ENCODE measurements at regions not wholly inside any gene's neighbourhood (a gene's known extent, or its start where the extent isn't known, plus 50 kb on each side); places are given as distances from the start of the nearest gene placed in this dataset.

GRCh38 chr3:14598143-14598569, 53.4 kb upstream of the CCDC174 start (continued):
- TF ChIP-seq, protein P1, sequence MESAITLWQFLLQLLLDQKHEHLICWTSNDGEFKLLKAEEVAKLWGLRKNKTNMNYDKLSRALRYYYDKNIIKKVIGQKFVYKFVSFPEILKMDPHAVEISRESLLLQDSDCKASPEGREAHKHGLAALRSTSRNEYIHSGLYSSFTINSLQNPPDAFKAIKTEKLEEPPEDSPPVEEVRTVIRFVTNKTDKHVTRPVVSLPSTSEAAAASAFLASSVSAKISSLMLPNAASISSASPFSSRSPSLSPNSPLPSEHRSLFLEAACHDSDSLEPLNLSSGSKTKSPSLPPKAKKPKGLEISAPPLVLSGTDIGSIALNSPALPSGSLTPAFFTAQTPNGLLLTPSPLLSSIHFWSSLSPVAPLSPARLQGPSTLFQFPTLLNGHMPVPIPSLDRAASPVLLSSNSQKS (CRISPR knock-in tag; IDR thresholded peaks at IDR 0.05): no peak
- TF ChIP-seq EP300 (IDR thresholded peaks at IDR 0.05; ENCODE audit: low read length) (no peak), RUNX1 (IDR thresholded peaks at IDR 0.05; ENCODE audit: low read depth) (no peak), STAT5A (IDR thresholded peaks at IDR 0.05; ENCODE audit: borderline replicate concordance, low read length) (no peak), PCBP2 (IDR thresholded peaks at IDR 0.05; ENCODE audit: low read depth, low read length, poor library complexity, severe bottlenecking) (no peak), RAD51 (IDR thresholded peaks at IDR 0.05; ENCODE audit: borderline replicate concordance, low read depth) (no peak), THRA (IDR thresholded peaks at IDR 0.05) (no peak), RNF2 (IDR thresholded peaks at IDR 0.05) (no peak), SMARCB1 (IDR thresholded peaks at IDR 0.05; ENCODE audit: insufficient read length, low read depth) (no peak), PRDM10 (IDR thresholded peaks at IDR 0.05; ENCODE audit: partially characterized antibody) (no peak), CHCHD3 (CRISPR knock-in tag; IDR thresholded peaks at IDR 0.05) (no peak), NR0B1 (IDR thresholded peaks at IDR 0.05; ENCODE audit: partially characterized antibody) (no peak), ZNF583 (CRISPR knock-in tag; IDR thresholded peaks at IDR 0.05) (no peak), KDM2B (CRISPR knock-in tag; IDR thresholded peaks at IDR 0.05) (no peak), ZNF133 (CRISPR knock-in tag; IDR thresholded peaks at IDR 0.05) (no peak), FOXO4 (CRISPR knock-in tag; IDR thresholded peaks at IDR 0.05) (no peak), NFIX (CRISPR knock-in tag; IDR thresholded peaks at IDR 0.05; ENCODE audit: low read depth) (no peak), ZNF253 (CRISPR knock-in tag; conservative IDR thresholded peaks at IDR 0.05) (no peak), SMARCA5 (IDR thresholded peaks at IDR 0.05) (no peak)
- TF ChIP-seq, protein P2, sequence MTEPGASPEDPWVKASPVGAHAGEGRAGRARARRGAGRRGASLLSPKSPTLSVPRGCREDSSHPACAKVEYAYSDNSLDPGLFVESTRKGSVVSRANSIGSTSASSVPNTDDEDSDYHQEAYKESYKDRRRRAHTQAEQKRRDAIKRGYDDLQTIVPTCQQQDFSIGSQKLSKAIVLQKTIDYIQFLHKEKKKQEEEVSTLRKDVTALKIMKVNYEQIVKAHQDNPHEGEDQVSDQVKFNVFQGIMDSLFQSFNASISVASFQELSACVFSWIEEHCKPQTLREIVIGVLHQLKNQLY (CRISPR knock-in tag; conservative IDR thresholded peaks at IDR 0.05): no peak

Data from K562 (cell line).